ENCODE measurements at regions not wholly inside any gene's neighbourhood (a gene's known extent, or its start where the extent isn't known, plus 50 kb on each side); places are given as distances from the start of the nearest gene placed in this dataset.

GRCh38 chr13:26880735-26881134 lies 120.1 kb upstream of the GPR12 start:
- TF ChIP-seq TAF1 (IDR thresholded peaks at IDR 0.05; ENCODE audit: low read depth, low read length): no peak
- no peak for TF ChIP-seq POLR2A (IDR thresholded peaks at IDR 0.05; ENCODE audit: low read depth, low read length)
- TF ChIP-seq POLR2AphosphoS5 (IDR thresholded peaks at IDR 0.05; ENCODE audit: low read depth, low read length): no peak
- no peak for TF ChIP-seq SPI1 (IDR thresholded peaks at IDR 0.05; ENCODE audit: low read depth, low read length)
- no peak for TF ChIP-seq PAX5 (IDR thresholded peaks at IDR 0.05; ENCODE audit: insufficient read depth, low read length, severe bottlenecking)
